SJCRH30 (cell line): ENCODE measurements at regions not wholly inside any gene's neighbourhood (a gene's known extent, or its start where the extent isn't known, plus 50 kb on each side); places are given as distances from the start of the nearest gene placed in this dataset.

Experiments
- DNase-seq, 2 experiments: peaks; one replicate each; pipeline ENCODE4 v3.0.0-alpha.2; 2015 to 2020
- H3K27ac ChIP-seq: fragments of 250-450 bp; sonication (Bioruptor Pico); 2 replicates; pipeline ENCODE4 v1.5.1; 2020; ENCODE audit warnings: mild to moderate bottlenecking, moderate library complexity
- H3K27me3 ChIP-seq: fragments of 250-450 bp; sonication (Bioruptor Pico); 2 replicates; pipeline ENCODE4 v1.5.1; 2020; ENCODE audit warnings: mild to moderate bottlenecking, moderate library complexity
- H3K36me3 ChIP-seq: fragments of 250-450 bp; sonication (Bioruptor Pico); 2 replicates; pipeline ENCODE4 v1.5.1; 2020; ENCODE audit warnings: mild to moderate bottlenecking, moderate library complexity
- H3K4me1 ChIP-seq: fragments of 250-450 bp; sonication (Bioruptor Pico); 2 replicates; pipeline ENCODE4 v1.5.1; 2020; ENCODE audit warnings: mild to moderate bottlenecking, moderate library complexity
- H3K4me3 ChIP-seq: fragments of 250-450 bp; sonication (Bioruptor Pico); 2 replicates; pipeline ENCODE4 v1.5.1; 2020; ENCODE audit warnings: mild to moderate bottlenecking, moderate library complexity
- H3K9me3 ChIP-seq: fragments of 250-450 bp; sonication (Bioruptor Pico); replicated peaks from 2 replicates; pipeline ENCODE4 v1.5.1; 2020; ENCODE audit warnings: mild to moderate bottlenecking, moderate library complexity

DNA sequence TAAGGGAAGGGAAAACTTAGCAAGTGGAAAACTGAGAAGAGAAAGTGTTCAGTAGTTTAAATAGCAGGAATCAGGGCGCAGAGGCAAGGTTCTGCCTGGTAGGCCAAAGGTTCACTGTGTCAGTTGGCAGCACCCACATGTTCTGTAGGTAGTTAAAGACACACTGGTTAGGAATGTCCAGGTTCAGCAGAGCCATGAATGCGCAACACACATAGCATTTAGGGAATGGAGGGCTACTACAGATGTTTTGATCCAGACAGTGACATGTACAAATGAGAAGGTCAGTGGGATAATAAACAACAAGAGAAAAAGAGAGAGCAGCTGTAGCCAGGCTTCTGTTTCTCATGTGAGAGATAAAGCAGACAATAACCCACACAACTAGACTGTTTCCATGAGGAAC is 56.2 kb upstream of the ARHGAP42 start:
- Histone ChIP-seq H3K27me3 (no peaks in the 10 kb centered on the region), H3K4me3 (no peak overlapping the region), H3K36me3 (no peaks in the 10 kb centered on the region), H3K27ac (no peak overlapping the region), H3K9me3 (no peaks in the 10 kb centered on the region), H3K4me1 (peaks cover 28% of the 10 kb centered on the region)
- peak in 1 of 2 experiments; percentile 20 for DNase-seq

DNA sequence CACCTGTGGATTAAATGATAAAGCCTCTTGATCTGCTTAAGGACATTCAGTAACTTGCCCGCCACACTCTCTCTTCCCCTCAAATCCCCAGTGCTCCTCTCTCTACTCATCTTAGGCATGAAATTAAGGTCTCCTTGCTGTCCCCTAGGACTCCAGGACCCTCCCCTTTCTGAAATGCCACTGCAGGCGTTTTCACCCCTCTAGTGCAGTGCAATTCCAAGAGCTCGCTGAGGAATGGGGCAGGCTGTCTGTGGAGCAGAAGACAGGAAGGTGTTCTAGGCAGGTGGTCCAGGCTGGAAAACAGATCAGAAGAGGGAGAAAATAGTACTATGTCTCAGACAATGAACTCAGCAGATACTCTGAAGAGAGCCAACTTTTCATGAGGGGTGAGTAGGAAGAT is 55.8 kb upstream of the ARHGAP42 start:
- Histone ChIP-seq H3K4me1 (peaks cover 28% of the 10 kb centered on the region), H3K27ac (no peak overlapping the region; the same call in 1 of the 2 replicates), H3K4me3 (no peak overlapping the region), H3K36me3 (no peaks in the 10 kb centered on the region), H3K27me3 (no peaks in the 10 kb centered on the region), H3K9me3 (no peaks in the 10 kb centered on the region)
- no peak for DNase-seq

DNA sequence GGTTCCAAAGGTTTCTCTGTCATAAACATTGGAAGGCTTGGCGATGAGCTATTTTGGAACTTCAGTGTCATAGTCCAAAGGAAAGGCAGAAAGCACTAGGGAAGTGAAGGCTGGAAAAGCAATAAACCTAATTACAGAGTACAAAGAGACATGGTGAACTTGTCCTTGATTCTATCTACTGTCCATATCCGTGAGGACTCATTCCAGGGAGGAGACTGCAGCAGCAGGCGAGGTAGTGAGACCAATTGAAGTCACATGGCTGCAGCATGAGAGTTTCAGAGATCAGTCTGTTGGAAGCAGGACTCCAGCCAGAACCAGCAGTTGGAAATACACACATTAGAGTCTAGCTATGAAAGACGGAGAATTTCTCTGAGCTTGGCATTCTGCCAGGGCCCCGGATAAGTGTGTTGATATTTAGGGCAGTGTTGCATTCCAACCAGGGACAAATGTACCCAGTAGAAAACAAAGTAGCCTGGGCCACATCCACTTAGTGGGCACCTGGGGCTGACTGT is 54.1 kb upstream of the ARHGAP42 start:
- Histone ChIP-seq H3K4me1 (peaks cover 35% of the 10 kb centered on the region), H3K4me3 (peak overlapping the region; percentile 31), H3K36me3 (no peaks in the 10 kb centered on the region), H3K27me3 (no peaks in the 10 kb centered on the region), H3K27ac (peak overlapping the region; percentile 79), H3K9me3 (0 out of 2 replicates have a peak, but pooled peaks cover 2% of the 10 kb centered on the region)
- DNase-seq = peak; percentile 82 to 89

DNA sequence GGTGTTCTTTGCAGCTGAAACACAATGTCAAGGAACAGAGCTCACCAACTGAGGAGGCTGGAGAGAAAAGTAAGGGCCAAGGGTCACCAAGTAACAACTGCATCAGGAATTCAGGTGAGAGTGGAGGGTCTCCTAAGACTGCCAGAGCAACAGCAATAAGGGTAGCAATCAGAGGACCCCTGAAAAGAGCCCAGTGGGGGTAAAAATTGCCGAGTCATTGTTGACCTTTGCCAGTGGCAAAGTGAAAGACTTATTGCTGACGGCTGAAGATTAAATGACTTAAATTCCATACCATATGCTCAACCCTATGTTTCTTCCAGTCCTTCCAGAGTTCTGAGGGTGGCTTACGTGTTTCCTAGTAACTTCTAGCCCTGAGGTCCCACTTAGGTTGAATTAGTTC is 51.9 kb upstream of the ARHGAP42 start:
- no peaks in the 10 kb centered on the region for H3K27me3 ChIP-seq
- H3K4me3 ChIP-seq = no peak overlapping the region
- peaks cover 57% of the 10 kb centered on the region for H3K4me1 ChIP-seq
- H3K27ac ChIP-seq = peak overlapping the region; percentile 79; the same call in 1 of the 2 replicates
- H3K36me3 ChIP-seq = no peaks in the 10 kb centered on the region
- no peak for DNase-seq
- H3K9me3 ChIP-seq = 0 out of 2 replicates have a peak, but pooled peaks cover 2% of the 10 kb centered on the region

DNA sequence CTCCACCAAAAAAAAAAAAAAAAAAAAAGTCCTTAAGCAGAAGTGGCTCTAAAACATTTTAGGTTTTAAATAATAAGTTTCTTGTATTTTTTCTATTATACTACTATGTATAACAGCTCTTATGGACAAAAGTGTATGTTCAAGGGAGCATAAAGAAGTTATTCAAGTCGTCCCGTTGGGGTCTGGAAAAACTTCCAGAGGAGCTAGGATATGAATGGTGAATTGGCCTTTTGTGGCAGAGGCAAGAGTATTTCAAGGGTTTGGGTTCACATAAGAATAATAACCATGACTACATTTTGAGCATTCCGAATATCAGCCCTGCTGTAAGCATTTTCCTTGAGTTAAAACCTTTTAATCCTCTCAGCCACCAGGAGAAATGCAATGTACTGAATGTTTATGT is 50.6 kb upstream of the ARHGAP42 start:
- H3K9me3 ChIP-seq = 0 out of 2 replicates have a peak, but pooled peaks cover 2% of the 10 kb centered on the region
- H3K36me3 ChIP-seq = no peaks in the 10 kb centered on the region
- H3K4me1 ChIP-seq = peaks cover 58% of the 10 kb centered on the region
- no peak for DNase-seq
- no peak overlapping the region; the same call in 1 of the 2 replicates for H3K27ac ChIP-seq
- no peaks in the 10 kb centered on the region for H3K27me3 ChIP-seq
- H3K4me3 ChIP-seq = no peak overlapping the region
